ENCODE measurements at regions not wholly inside any gene's neighbourhood (a gene's known extent, or its start where the extent isn't known, plus 50 kb on each side); places are given as distances from the start of the nearest gene placed in this dataset.

Small RNA genes lying in the stretch of these regions (small RNA-seq; reads per million reads assigned to genes)
- 0 reads per million in 3 experiments for gene RNU6-1228P (ENCODE audit: insufficient read depth in 2 of 3, insufficient read length in 3 of 3, low read depth in 2 of 3, low replicate concordance in 1 of 3)
